G401.6 (cell line): ENCODE measurements at regions not wholly inside any gene's neighbourhood (a gene's known extent, or its start where the extent isn't known, plus 50 kb on each side); places are given as distances from the start of the nearest gene placed in this dataset.

Experiments used
- FAIRE-seq: peaks from 2 replicates; lab custom pipeline; 2012; peaks lifted over from hg19 to GRCh38; lab: Jason Lieb, UNC

DNA sequence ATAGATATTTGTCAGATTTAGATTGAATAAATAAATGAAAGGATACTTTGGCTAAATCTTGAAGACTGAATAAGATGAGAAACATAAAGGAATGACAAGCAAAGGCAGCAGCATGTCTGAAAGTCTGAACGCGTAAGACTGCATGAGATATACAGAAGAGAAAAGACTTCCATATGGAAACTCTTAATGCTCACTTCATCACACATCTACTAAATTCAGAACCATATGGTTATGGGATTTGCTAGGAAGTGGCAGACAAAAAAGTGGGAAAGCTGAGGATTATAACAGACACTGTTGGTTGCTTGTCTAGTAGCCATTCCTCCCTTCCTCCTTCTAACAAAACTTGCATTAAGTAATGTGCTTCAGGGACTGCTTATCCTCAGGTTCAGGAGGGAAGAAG, 446.7 kb downstream of the KCTD12 start:
- FAIRE-seq = no peak

DNA sequence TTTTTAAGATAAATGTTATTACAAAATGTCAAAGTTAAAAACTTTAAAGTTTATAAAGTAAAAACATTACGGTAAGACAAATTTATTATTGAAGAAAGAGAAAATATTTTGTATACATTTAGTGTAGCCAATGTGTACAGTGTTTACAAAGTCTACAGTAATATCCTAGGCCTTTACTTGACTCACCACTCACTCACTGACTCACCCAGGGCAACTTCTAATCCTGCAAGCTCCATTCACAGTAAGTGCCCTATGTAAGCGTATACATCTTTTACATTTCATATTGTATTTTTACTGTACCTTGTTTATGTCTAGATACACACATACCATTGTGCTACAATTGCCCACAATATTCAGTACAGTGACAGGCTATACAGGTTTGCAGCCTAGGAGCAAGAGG, 448.2 kb downstream of the KCTD12 start:
- peak; percentile 34 for FAIRE-seq

DNA sequence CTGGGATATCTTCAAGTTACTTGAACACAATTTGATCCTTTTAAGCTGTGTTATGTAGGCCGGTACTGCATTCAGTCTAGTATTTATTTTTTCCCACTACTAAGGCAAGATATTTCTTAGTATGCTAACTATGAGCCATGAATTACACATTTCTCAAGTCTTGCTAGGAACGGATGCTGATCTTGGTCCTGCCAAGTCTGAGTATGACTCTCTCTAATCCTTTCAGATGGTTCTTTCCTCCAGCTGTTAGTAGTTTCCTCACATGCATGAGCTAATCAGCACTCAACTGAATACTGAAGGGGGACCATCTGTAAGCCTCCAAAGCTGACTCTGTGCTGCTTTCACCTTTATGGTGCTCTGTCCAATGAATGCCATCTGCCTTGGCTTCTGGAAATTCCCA, 460.3 kb downstream of the KCTD12 start:
- FAIRE-seq = no peak

DNA sequence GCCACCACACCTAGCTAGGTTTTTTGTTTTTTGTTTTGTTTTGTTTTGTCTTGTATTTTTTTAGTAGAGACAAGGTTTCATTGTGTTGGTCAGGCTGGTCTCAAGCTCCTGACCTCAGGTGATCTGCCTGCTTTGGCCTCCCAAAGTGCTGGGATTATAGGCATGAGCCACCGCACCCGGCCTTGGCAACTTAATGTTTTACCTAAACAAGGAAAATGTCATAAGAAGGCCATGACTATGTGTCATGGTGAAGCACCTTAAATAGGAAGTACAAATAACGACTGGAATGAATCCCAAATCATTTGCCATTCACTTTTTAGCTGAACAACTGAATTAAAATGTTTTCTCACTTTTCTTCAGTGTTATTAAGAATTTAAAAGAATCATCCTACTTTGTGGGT, 465.2 kb downstream of the KCTD12 start:
- FAIRE-seq = no peak

DNA sequence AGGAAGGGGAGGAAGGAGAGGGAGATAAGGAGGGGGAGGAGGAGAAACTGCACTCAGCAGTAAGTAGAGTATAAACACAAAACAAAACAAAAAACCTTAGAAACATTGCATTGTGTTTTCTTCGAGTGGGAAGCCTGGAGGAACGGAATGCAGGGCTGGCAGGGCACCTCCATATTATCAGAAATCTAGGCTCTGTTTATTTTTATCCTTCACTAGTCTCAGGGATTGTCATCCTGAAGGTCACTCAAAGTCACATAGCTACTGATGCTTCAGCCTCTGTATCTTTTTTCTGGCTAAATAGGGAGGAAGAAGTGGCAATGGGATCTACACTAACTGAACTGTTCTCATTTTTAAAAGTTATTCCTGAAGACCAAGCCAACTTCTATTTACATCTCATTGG, 467.8 kb downstream of the KCTD12 start:
- no peak for FAIRE-seq

DNA sequence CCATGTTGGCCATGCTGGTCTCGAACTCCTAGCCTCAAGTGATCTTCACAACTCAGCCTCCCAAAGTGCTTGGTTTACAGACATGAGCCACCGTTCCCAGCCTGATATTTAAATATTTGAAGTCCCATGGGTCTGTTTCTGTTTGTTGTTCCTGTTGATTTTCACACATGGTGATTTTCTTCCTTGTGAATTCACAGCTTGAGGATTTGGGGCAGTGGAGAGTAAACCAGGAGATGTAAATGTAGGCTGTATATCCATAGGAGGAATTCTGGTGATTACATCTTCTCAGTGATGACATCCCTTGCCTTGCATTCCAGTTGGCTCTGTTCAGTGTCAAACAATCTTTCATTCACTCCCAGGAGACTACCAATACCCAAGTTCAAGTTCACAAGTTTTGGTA, 471.9 kb downstream of the KCTD12 start:
- FAIRE-seq = no peak

DNA sequence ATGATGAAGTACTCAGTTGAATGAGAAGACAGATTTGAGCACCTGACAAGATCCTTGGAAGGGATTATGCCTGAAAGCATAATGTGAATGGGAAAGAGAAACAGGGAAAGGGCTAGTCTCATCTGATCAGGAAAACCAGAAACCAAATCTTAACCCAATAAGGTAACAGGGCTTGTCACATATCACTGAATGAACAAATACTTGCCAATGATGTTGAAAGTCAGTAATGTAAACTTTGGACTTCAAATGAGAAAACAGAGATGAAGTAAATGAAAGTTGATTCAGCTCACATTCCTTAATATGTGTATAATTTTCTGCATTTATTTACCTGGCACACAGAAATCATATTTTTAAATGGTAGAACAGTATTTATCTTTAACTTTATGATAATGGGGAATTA, 480.0 kb downstream of the KCTD12 start:
- FAIRE-seq = no peak

DNA sequence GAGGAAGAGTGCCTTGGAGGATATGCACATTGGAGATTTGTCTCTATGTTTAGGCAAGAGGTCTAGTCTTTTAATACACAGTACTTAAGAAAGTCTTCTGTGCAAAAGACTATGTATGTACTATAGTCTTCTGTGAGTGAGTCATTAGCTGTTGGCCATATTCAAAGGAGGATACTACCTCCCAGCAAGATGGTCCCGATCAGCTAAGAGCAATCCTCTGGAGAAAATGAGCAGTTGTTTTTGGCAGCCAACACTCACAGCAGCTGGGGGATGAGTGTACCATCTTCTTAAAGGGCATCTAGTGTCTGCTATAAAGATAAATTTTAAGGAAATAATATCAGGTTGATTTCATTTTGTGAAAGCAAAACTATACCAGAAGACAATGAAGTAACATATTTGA, 487.8 kb downstream of the KCTD12 start:
- FAIRE-seq = no peak

DNA sequence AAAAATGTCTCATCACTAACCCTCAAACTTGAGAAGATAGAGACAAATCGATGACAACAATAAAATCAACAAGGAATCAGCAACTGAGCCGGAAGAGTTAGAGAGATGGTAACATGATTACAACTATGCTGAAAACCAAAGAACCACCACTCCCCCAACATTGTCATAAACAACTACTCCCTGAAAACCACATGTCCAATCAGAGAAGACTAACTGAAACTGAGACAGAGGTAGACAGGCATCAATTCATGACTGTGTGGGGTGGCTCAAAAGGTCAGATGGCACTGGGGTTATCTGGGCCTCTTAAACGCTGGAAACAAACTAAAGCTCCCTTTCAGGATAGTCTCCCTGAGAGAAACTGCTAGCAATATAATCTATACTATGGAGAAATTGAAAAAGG, 488.8 kb downstream of the KCTD12 start:
- FAIRE-seq = no peak

DNA sequence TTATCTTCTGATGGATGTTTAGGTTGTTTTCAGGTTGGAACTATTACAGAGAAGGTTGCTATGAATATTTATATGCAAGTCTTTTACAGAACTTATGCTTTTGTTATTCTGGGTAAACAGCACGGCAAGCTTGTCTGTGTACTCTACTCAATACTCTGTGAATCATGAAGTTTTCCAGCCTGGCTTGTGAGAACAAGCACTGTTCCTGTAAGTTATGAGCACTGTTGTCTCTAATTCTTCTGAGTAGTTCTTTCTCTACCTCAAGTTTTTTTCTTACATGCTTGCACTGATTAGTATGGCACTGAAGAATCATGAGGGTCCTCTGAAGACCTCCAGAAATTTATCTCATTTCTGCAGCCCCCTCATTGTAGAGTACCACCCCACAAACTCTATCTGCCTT, 496.9 kb downstream of the KCTD12 start:
- no peak for FAIRE-seq

DNA sequence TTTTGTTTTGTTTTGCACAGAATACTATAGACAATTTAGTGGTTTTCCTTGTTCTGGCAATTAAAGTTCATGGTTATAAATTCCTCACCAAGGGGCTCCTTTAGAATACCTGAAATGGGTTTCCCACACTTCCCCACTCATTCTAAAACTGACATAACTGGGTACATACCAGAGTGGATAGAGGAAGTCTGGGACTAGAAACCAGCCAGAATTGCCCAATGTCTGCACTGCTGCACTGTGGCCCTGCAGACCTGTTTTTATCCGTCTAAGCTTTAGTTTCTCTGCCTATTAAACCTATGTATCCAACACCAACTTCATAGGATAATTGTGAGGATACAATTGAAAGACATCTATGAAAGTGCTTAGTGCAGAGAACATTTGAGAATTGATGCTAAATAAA, 498.6 kb downstream of the KCTD12 start:
- FAIRE-seq = no peak

DNA sequence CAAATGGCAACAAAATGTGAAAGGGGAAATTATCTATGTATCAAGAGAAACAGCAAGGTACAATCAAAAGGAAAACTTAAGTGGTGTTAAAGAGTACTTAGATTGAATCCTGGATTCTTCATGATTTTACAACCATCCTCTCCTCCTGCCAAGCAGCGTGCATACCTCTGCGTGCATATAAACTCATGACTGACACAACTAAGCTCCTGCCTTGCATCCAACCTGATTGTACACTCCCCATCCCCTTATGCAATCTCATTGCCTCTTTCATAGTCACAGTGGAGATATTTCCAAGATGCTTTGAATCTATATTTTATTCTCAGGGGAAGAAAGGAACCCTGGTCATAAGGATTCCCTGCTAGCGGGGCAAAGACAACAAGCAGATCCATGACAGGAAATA, 499.9 kb downstream of the KCTD12 start:
- FAIRE-seq = no peak

DNA sequence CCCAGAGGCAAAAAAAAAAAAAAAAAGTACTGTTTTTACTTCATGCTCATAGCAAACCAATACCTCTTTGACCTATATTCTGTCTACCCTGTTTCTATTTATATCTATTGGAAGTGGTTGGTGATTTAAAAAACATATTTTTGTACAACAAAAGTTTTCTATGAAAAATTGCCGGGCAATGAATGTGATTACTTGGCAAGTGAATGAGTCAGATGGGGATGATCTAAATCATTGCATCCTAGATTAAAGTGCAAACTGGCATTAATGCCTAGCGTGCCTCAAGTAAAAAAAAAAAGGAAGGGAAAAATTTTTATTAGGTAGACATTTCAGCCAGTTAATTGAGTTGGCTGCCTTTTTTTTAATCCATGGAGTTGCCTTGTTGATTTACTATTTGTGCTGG, 500.6 kb downstream of the KCTD12 start:
- FAIRE-seq = no peak

DNA sequence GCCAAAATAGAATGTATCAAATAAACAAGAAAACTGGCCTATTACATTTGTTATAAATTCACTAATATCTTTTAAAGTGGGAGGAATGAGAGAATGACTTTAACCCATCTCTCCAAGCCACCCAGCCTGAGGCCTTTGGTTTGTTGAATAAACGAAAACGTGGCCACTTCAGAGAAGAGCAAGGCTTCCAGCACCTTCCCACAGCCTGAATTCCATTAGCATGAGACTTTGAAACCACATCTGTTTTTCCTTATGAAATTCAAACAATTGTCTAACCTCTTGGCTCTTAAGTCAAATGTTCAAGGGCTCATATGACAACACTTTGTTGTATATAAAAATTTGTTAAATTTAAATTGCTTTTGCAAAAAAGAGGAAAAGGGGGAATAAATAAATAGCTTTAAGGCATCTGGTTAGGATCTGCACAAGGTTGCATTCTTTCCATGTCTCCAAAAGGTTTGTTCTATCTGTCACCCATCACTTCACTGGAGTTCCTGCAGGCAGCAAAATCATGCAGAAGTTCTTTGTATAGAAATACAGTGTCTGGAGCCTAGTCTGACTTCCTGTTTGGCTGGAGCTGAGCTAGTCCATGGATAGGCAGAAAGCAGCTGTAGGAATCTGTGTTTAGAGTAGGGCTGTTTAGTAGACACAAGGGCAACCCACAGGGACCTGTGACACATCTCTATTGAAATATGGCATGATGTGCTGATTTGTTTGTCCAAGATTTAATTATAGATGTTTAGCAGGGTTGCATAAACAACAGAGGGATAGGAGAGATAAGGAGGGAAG, 502.3 kb downstream of the KCTD12 start:
- no peak for FAIRE-seq

DNA sequence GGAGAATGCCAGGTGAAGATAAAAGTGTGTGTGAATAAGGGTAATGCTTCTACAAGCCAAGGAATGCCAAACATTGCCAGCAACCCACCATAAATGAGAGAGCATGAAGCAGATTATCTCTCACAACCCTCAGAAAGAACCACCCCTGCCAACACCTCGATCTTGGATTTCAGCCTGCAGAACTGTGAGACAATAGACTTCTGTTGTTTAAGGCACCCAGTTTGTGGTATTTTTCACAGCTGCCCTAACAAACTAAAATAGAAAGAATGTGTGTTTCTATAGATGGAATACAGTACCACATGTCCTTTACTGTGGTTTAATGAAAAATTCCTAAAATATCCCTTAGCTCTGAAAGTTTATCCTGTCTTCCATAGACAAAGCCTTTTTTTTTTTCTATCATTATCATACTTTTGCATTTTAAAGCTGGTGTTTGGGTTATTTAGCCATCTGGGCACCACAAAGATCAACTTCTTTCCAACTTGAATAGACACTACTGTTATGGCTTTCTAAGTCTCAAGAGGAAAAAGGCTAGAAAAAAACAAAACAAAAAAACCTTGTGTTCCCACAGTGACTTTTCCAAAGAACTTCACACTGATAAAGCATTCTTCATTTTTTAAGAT, 505.6 kb downstream of the KCTD12 start:
- no peak for FAIRE-seq

DNA sequence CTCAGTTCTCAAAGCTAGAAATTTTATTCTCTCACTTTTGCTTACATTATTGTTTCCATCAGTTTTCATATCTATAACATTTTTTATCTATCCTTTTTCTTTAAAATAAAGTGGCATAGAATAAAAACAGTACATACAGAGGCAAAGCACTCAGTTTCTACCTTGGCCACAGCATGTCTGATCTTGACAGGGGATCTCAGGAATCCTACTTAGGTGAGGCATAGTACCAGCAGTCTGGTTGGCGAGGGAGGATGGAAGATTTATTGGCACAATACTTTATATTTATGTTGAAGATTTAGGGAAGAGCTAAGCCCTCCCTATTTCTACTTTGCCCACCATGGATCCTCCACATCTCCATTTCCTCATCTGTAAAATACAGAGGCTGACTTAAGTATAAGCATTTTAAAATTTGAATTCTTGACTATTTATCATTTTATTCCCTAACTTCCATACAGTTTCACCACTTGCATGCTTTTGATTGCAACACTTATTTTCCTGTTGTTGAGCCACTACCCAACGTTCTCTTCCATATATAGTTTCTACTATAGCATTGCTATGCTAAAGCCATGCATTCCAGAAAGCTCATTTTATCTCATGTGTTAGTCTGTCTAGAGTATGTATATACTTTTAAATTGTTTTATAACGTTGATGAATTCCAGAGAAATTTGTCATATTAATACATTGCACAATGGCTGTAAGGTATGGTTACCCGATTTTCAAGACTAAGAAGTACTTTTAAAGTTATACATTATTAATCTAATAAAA, 506.7 kb downstream of the KCTD12 start:
- no peak for FAIRE-seq

DNA sequence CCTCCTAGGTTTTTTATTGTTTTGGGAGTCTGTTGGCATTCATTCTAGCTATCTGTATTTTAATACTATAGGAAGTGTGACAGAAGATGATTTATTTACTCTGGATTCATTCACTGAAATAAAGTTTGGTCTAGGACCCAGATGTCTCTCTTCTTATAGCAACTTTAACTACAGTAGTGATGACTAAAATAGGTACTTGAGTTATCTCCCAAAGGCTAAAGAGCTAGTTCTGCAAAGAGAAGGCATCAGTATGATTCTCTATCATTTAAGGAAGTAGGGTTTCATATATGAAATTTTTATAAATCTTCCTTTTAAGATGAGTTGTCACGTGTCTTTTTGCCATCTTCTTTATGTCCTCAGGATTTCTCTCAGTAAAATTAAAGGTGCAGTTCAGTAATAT, 507.4 kb downstream of the KCTD12 start:
- no peak for FAIRE-seq

DNA sequence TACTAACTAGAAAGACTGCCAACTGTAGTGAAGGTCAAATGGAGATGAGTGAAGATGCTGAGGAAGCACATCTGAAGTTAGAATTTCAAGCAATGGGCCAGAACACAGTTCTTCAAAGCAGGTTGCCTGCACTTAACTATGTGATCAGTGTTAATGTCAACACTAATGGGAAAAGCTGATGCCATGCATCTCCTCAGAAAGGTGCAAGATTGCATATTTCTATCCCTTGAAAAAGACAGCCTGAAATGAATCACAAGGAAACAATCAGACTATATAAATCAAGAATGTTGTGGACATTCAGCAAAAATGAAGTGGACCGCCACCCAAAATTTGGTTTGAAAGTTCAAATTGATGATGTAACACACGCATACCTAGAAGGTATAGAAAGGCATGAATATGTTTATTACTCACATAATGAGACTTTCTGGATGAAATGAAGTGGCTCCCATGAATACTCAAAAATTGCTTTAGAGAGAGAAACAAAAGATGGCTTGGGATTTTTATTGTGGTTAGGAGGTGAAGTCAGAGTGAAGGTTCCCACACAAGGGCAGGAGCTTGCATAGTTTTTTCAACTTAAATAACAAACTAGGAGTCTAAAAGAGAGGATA, 522.4 kb downstream of the KCTD12 start:
- FAIRE-seq = no peak

DNA sequence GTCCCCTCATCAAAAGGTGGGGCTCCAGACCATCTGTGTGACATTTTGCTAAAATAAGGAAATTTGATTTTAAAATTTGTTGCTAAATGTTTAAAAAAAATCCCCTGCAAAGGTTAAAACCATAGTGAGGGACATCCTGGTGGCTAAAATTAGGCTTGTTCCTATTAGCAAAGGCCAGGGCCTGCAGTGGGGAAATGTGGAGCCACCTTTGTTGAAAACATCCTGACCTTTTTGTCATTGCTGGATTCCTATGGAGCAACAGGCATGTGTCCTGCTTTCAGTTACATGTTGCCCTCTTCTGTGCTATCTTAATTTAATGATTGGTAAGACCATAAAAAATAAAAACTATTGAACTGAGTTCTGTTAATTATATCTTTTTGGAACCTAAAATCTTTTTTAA, 524.3 kb downstream of the KCTD12 start:
- no peak for FAIRE-seq

DNA sequence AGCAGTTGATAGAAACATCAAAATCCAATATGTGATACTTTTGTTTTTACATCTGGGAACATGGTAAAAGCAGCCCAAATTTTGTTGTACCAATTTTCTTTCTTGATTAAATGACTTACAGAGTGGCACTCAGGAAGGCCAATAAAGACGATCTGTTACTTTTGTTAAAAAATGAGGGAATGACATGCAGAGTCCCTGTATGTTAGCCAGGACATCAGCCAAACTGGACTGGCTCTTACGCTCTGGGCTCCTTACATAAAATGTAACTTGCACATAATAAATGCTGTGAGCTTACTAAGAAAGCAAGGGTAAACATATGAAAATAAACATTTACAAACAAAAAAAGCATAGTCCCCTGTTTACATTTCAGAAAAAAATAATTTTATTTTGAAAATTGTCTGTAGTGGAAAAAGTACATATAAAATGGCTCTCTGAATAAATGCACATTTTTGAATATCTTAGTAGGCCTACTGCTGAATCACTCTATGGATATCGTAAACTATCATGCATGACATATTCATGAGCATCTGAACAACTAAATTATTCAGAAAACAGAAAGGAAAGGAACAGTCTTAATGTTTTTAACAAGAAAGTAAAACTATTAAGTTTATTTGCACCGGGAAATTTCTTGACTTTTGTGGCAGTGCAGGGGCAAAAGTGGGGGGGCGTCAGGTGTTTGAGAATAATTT, 534.5 kb downstream of the KCTD12 start:
- no peak for FAIRE-seq

DNA sequence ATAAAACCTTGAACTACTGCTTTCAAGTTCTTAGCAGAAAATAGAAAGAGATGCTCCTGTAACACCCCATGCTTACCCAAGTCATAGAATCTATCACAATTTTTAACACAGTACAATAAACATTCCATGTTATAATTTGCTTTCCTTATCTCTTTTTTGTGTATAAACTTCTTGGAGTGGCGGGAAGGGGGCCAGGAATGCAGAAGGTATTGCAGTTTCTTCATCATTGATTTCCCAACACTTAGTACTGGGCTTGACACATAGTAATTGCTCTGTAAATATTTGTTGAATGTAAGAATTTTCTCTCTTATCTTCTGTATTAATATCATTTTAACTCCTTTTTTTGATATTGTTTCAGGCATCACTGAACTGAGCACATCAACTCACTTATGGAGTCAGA, 535.8 kb downstream of the KCTD12 start:
- FAIRE-seq = no peak

DNA sequence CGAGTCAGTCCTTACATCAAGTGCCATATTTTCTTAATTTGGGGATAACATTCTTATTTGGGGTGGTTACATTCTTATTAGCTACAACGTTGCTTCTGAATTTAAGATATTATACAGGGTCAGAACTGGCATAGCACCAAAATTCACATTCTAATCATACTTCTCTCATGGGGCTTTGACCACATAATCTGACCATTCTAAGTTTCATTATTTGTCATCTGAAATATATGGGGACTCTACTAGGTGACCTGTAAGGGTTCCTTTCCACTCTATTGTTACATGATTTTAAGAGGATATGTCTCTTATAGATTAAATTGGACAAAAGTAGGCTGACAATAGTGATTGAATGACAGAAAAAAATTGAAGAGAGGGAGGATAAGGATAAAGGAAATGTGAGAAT, 536.5 kb downstream of the KCTD12 start:
- no peak for FAIRE-seq

DNA sequence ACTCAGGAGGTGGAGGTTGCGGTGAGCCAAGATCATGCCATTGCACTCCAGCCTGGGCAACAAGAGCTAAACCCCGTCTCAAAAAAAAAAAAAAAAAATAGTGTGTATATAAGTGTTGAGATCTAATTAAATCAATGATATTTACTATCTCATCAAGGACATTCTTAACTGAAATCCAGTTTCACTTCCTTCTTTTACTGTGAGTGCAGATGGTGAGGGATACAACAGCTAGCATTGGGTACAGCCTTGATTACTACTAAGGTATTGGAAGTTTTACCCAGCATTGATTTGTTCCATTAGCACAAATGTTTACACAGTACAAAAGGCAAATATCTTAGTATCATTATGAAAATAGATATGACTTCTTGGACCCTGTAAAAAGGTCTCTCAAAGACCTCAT, 546.6 kb downstream of the KCTD12 start:
- FAIRE-seq = no peak
